ENCODE measurements at regions not wholly inside any gene's neighbourhood (a gene's known extent, or its start where the extent isn't known, plus 50 kb on each side); places are given as distances from the start of the nearest gene placed in this dataset.

GRCh38 chr3:99352811-99353210 is 285.6 kb upstream of the COL8A1 start (continued):
- TF ChIP-seq TSHZ2 (CRISPR knock-in tag; IDR thresholded peaks at IDR 0.05) = no peak
- TF ChIP-seq TOX (CRISPR knock-in tag; IDR thresholded peaks at IDR 0.05; ENCODE audit: borderline replicate concordance) = no peak
- no peak for TF ChIP-seq BACH2 (CRISPR knock-in tag; IDR thresholded peaks at IDR 0.05; ENCODE audit: borderline replicate concordance)
- no peak for TF ChIP-seq ZC3H10 (CRISPR knock-in tag; IDR thresholded peaks at IDR 0.05)

GRCh38 chr3:99351122-99351521 is 287.3 kb upstream of the COL8A1 start:
- no peak for TF ChIP-seq SNAI2 (CRISPR knock-in tag; IDR thresholded peaks at IDR 0.05)
- TF ChIP-seq OSR1 (CRISPR knock-in tag; IDR thresholded peaks at IDR 0.05) = no peak
- no peak for TF ChIP-seq TOX (CRISPR knock-in tag; IDR thresholded peaks at IDR 0.05; ENCODE audit: borderline replicate concordance)
- TF ChIP-seq ZNF565 (CRISPR knock-in tag; conservative IDR thresholded peaks at IDR 0.05; ENCODE audit: low read depth) = no peak
- TF ChIP-seq TSHZ2 (CRISPR knock-in tag; IDR thresholded peaks at IDR 0.05) = no peak
- TF ChIP-seq GLIS3 (CRISPR knock-in tag; IDR thresholded peaks at IDR 0.05) = no peak
- TF ChIP-seq CREB5 (CRISPR knock-in tag; IDR thresholded peaks at IDR 0.05; ENCODE audit: low read depth) = no peak
- TF ChIP-seq PATZ1 (CRISPR knock-in tag; IDR thresholded peaks at IDR 0.05; ENCODE audit: borderline replicate concordance) = no peak
- no peak for TF ChIP-seq ZC3H10 (CRISPR knock-in tag; IDR thresholded peaks at IDR 0.05)
- TF ChIP-seq BACH2 (CRISPR knock-in tag; IDR thresholded peaks at IDR 0.05; ENCODE audit: borderline replicate concordance) = no peak
- TF ChIP-seq ESRRG (CRISPR knock-in tag; IDR thresholded peaks at IDR 0.05) = no peak
- TF ChIP-seq RARB (CRISPR knock-in tag; IDR thresholded peaks at IDR 0.05) = no peak
- no peak for TF ChIP-seq CSRNP3 (CRISPR knock-in tag; IDR thresholded peaks at IDR 0.05)
- TF ChIP-seq POU6F1 (CRISPR knock-in tag; IDR thresholded peaks at IDR 0.05; ENCODE audit: borderline replicate concordance, low read depth) = no peak
- no peak for ATAC-seq

GRCh38 chr3:99348451-99348850 is 289.9 kb upstream of the COL8A1 start:
- ATAC-seq = no peak
- TF ChIP-seq ZFP30 (CRISPR knock-in tag; IDR thresholded peaks at IDR 0.05) (no peak), GLIS3 (CRISPR knock-in tag; IDR thresholded peaks at IDR 0.05) (no peak), ZFP3 (CRISPR knock-in tag; IDR thresholded peaks at IDR 0.05) (no peak), ISL1 (CRISPR knock-in tag; IDR thresholded peaks at IDR 0.05) (no peak), ZNF70 (CRISPR knock-in tag; IDR thresholded peaks at IDR 0.05) (no peak), TSHZ2 (CRISPR knock-in tag; IDR thresholded peaks at IDR 0.05) (no peak), ZNF565 (CRISPR knock-in tag; conservative IDR thresholded peaks at IDR 0.05; ENCODE audit: low read depth) (no peak), CREB5 (CRISPR knock-in tag; IDR thresholded peaks at IDR 0.05; ENCODE audit: low read depth) (no peak), ZNF8 (CRISPR knock-in tag; IDR thresholded peaks at IDR 0.05) (no peak), PPARA (CRISPR knock-in tag; IDR thresholded peaks at IDR 0.05; ENCODE audit: borderline replicate concordance) (no peak), SNAI2 (CRISPR knock-in tag; IDR thresholded peaks at IDR 0.05) (no peak), TOX (CRISPR knock-in tag; IDR thresholded peaks at IDR 0.05; ENCODE audit: borderline replicate concordance) (no peak)

Data from SK-N-SH treated with all-trans-retinoic acid at 6 μM for 48 hours (cell line).